ENCODE measurements at regions not wholly inside any gene's neighbourhood (a gene's known extent, or its start where the extent isn't known, plus 50 kb on each side); places are given as distances from the start of the nearest gene placed in this dataset.

DNA sequence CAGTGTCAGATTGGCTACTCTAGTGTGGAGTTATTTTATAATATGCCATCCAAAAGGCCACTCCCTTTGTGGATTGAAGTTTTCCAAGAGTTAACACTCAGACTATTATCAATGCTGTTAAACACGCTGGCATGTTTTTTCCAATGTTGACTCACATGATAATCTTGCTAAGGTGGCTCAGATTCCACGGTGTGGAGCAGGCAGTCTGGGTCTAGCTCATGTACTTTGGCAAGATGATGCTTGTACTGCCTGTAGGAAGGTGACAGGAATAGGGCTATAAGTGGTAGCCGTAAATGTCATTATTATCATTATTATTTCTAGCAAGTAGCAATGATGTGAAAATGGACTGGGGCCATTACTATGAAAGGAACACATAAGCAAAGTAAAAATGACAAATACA, 79.4 kb upstream of the TBX20 start:
- TF ChIP-seq, protein P1, sequence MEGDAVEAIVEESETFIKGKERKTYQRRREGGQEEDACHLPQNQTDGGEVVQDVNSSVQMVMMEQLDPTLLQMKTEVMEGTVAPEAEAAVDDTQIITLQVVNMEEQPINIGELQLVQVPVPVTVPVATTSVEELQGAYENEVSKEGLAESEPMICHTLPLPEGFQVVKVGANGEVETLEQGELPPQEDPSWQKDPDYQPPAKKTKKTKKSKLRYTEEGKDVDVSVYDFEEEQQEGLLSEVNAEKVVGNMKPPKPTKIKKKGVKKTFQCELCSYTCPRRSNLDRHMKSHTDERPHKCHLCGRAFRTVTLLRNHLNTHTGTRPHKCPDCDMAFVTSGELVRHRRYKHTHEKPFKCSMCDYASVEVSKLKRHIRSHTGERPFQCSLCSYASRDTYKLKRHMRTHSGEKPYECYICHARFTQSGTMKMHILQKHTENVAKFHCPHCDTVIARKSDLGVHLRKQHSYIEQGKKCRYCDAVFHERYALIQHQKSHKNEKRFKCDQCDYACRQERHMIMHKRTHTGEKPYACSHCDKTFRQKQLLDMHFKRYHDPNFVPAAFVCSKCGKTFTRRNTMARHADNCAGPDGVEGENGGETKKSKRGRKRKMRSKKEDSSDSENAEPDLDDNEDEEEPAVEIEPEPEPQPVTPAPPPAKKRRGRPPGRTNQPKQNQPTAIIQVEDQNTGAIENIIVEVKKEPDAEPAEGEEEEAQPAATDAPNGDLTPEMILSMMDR (conservative IDR thresholded peaks at IDR 0.05): no peak
- TF ChIP-seq ZFX (IDR thresholded peaks at IDR 0.05): no peak
